ENCODE measurements at regions not wholly inside any gene's neighbourhood (a gene's known extent, or its start where the extent isn't known, plus 50 kb on each side); places are given as distances from the start of the nearest gene placed in this dataset.

DNA sequence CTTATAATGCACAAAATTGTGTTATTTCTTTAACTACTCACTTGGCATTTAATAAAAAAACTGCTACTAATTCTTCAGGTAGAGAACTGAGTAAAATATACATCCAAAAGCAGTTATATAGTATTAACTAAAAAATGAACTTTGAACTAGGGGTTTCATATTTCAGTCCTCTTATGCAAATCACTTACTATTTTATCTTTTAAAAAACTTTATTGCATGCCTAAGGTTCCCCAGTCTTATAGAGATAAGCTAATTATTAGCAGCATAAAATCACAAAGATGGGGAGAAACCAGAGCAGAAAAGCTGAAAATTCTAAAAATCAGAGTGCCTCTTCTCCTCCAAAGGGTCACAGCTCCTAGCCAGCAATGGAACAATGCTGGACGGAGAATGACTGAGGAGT lies 228.0 kb downstream of the CALCRL start:
- TF ChIP-seq, protein P1, sequence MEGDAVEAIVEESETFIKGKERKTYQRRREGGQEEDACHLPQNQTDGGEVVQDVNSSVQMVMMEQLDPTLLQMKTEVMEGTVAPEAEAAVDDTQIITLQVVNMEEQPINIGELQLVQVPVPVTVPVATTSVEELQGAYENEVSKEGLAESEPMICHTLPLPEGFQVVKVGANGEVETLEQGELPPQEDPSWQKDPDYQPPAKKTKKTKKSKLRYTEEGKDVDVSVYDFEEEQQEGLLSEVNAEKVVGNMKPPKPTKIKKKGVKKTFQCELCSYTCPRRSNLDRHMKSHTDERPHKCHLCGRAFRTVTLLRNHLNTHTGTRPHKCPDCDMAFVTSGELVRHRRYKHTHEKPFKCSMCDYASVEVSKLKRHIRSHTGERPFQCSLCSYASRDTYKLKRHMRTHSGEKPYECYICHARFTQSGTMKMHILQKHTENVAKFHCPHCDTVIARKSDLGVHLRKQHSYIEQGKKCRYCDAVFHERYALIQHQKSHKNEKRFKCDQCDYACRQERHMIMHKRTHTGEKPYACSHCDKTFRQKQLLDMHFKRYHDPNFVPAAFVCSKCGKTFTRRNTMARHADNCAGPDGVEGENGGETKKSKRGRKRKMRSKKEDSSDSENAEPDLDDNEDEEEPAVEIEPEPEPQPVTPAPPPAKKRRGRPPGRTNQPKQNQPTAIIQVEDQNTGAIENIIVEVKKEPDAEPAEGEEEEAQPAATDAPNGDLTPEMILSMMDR (conservative IDR thresholded peaks at IDR 0.05; ENCODE audit: low read depth in 2 of 2), result no peak
- TF ChIP-seq STAT1 (IDR thresholded peaks at IDR 0.05; ENCODE audit: unreplicated experiment) (no peak), EZH2 (IDR thresholded peaks at IDR 0.05; ENCODE audit: low read depth, unreplicated experiment) (no peak)

Data from GM23338 (cell line).